Thyroid gland (tissue), 4 donors: ENCODE measurements at regions not wholly inside any gene's neighbourhood (a gene's known extent, or its start where the extent isn't known, plus 50 kb on each side); places are given as distances from the start of the nearest gene placed in this dataset.

Source experiments
- CTCF ChIP-seq, 6 experiments: fragments of 200-600 bp in 3 of 6; fragments of 450-650 bp in 3 of 6; sonication (generic) in 3 of 6; IDR thresholded peaks; one replicate each; pipeline ENCODE4 v1.5.1; 2016 to 2019; ENCODE audit warnings: antibody characterized with exemption in 6 of 6, mild to moderate bottlenecking in 2 of 6, inconsistent platforms in 1 of 6, moderate library complexity in 1 of 6
- POLR2A ChIP-seq, 2 donors: fragments of 450-650 bp; IDR thresholded peaks; one replicate each; pipeline ENCODE4 v1.6.1; 2017; ENCODE audit warnings: antibody characterized with exemption in 2 of 2, mild to moderate bottlenecking in 2 of 2, moderate library complexity in 1 of 2

DNA sequence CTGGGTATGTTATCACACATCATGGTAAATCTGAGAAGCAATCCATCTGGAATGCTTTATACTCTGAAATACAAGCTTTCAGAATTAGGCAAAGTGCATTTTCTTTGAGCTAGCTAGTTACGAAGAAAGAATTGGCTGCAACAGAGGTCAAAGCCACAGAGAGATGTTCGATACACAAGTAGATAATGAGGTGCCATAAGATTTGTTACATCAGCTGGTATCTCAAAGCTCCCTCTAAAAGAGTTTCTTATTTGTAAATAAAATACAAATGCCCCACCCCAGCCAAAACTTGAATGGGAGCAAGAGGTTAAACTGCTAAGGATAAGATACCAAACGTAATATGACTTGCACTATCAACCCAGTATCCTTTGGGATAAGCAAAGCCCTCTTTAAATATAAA lies 84.0 kb upstream of the SLCO3A1 start:
- no peak for TF ChIP-seq CTCF (IDR thresholded peaks at IDR 0.05)
- no peak for TF ChIP-seq POLR2A (IDR thresholded peaks at IDR 0.05)
